WI38 (cell line): ENCODE measurements at regions not wholly inside any gene's neighbourhood (a gene's known extent, or its start where the extent isn't known, plus 50 kb on each side); places are given as distances from the start of the nearest gene placed in this dataset.

ENCODE experiments used
- H3K4me3 ChIP-seq: 2 replicates; pipeline ENCODE4 v1.5.1; 2011; ENCODE audit warnings: low read depth, mild to moderate bottlenecking, control low read depth, low read length
- CTCF ChIP-seq: IDR thresholded peaks from 2 replicates; pipeline ENCODE4 v1.5.1; 2012; ENCODE audit warnings: low read depth, mild to moderate bottlenecking, control low read depth, low read length

GRCh38 chr22:47245286-47245685 is 482.8 kb downstream of the TBC1D22A start:
- TF ChIP-seq CTCF: no peak

GRCh38 chr22:47240116-47240515 is 477.7 kb downstream of the TBC1D22A start:
- no peak for TF ChIP-seq CTCF
- no peak overlapping the region for H3K4me3 ChIP-seq

More at GRCh38 chr22:47245286-47245685, 482.8 kb downstream of the TBC1D22A start:
- no peak overlapping the region for H3K4me3 ChIP-seq

GRCh38 chr22:47239474-47239860 is 477.0 kb downstream of the TBC1D22A start:
- no peak for TF ChIP-seq CTCF
- H3K4me3 ChIP-seq: no peak overlapping the region

- TF ChIP-seq CTCF: no peak
- no peak overlapping the region for H3K4me3 ChIP-seq
These were observed 476.4 kb downstream of the TBC1D22A start for GRCh38 chr22:47238690-47239473.

- H3K4me3 ChIP-seq: no peak overlapping the region
- no peak for TF ChIP-seq CTCF
These were observed 475.5 kb downstream of the TBC1D22A start for GRCh38 chr22:47237890-47238480.

- no peak overlapping the region for H3K4me3 ChIP-seq
- no peak for TF ChIP-seq CTCF
These were observed 474.3 kb downstream of the TBC1D22A start for GRCh38 chr22:47236718-47237117.

- no peak for TF ChIP-seq CTCF
These were observed 473.7 kb downstream of the TBC1D22A start for GRCh38 chr22:47236161-47236560.

More at GRCh38 chr22:47236161-47236560, 473.7 kb downstream of the TBC1D22A start:
- H3K4me3 ChIP-seq: no peak overlapping the region
